IPS DF 6.9 (cell line): ENCODE measurements at regions not wholly inside any gene's neighbourhood (a gene's known extent, or its start where the extent isn't known, plus 50 kb on each side); places are given as distances from the start of the nearest gene placed in this dataset.
A peak's percentile ranks its signal among the peaks of the same experiment; 100 is the strongest.

Source experiments
- DNase-seq: peaks from one replicate; pipeline ENCODE4 v3.0.0-alpha.2; 2013; ENCODE audit warnings: low read depth, low spot score
- H3K27ac ChIP-seq: one replicate; pipeline ENCODE4 v1.5.1; 2013; ENCODE audit warnings: low read length, control low read depth
- H3K27me3 ChIP-seq: 2 replicates; pipeline ENCODE4 v1.6.1; 2013; ENCODE audit warnings: mild to moderate bottlenecking, low read length; ENCODE audit not compliant: control insufficient read depth, insufficient read depth
- H3K36me3 ChIP-seq: 2 replicates; pipeline ENCODE4 v1.6.1; 2013; ENCODE audit warnings: low read length; ENCODE audit not compliant: control insufficient read depth, insufficient read depth
- H3K4me1 ChIP-seq: 2 replicates; pipeline ENCODE4 v1.6.1; 2013; ENCODE audit warnings: low read length; ENCODE audit not compliant: control insufficient read depth, insufficient read depth
- H3K4me3 ChIP-seq: 2 replicates; pipeline ENCODE4 v1.5.1; 2013; ENCODE audit warnings: mild to moderate bottlenecking, low read length
- H3K9me3 ChIP-seq: 2 replicates; pipeline ENCODE4 v1.6.1; 2013; ENCODE audit warnings: low read length, inconsistent platforms; ENCODE audit not compliant: control insufficient read depth, insufficient read depth
- WGBS: extraction: QIAGEN DNeasy Blood & Tissue Kit; methylation state at CpG from one replicate; pipeline ENCODE4 v1.1.7; 2013; ENCODE audit warnings: mixed read lengths, missing lambda C conversion rate; ENCODE audit not compliant: insufficient read length, insufficient coverage; 5-methylcytosine and 5-hydroxymethylcytosine counted together

DNA sequence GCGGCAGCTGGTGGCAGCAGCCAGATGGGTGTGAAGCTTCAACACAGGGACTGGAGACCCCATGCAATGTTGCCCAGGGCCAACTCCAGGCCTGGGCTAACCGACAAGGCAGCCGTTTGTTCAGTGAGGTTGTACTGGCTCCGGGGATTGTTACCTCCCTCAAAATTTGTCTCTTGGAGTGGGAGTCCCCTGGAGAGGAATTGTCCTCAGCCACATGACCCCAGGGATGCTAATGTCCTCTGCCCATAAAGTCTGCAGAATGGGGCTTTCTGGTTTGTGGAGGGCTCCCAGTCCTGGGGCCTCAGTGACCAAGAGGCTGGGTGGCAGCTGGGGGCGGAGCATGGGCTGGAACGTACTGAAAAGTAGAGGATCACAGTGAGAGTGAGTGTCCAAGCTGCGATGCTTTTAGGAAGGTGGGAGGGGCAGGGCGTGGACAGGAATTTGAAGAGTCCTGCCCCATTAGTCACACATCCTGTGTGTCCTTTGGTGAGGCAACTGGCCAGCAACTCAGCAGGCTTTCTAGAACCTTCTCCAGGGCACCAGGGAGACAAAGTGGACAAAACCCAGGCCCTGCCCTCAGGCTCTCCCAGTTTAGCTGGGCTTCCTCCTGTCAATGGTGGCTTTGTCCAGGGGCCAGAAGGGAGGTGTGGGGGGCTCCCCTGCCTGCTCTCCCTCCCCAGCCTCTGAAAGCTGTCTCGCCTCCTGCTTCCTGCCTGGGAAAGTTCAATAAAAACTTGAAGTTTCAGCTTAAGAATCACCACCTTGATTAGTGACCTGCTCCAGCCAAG, 114.0 kb downstream of the NSG2 start:
- Histone ChIP-seq H3K27me3 (no peaks in the 10 kb centered on the region; the same call in 1 of the 2 replicates), H3K9me3 (no peaks in the 10 kb centered on the region), H3K4me3 (no peak overlapping the region), H3K27ac (no peak overlapping the region), H3K36me3 (no peaks in the 10 kb centered on the region), H3K4me1 (no peaks in the 10 kb centered on the region; the same call in 1 of the 2 replicates)
- DNase-seq, result no peak
- WGBS, result no CpG with 5 or more reads among the region's 9 CpGs

- WGBS, result no CpG with 5 or more reads among the region's 9 CpGs
- no peaks in the 10 kb centered on the region for H3K36me3 ChIP-seq
Observed at GRCh38 chr5:174165406-174165805, 119.9 kb downstream of the NSG2 start.

GRCh38 chr5:174166231-174167079, 120.9 kb downstream of the NSG2 start:
- WGBS, result no CpG with 5 or more reads among the region's 10 CpGs
- no peak for DNase-seq
- H3K27ac ChIP-seq, result no peak overlapping the region
- H3K4me3 ChIP-seq, result no peak overlapping the region
- no peaks in the 10 kb centered on the region for H3K36me3 ChIP-seq
- no peaks in the 10 kb centered on the region for H3K9me3 ChIP-seq
- H3K27me3 ChIP-seq, result no peaks in the 10 kb centered on the region
- H3K4me1 ChIP-seq, result no peaks in the 10 kb centered on the region

More at GRCh38 chr5:174165406-174165805, 119.9 kb downstream of the NSG2 start:
- DNase-seq, result no peak
- Histone ChIP-seq H3K27ac (no peak overlapping the region), H3K4me1 (no peaks in the 10 kb centered on the region), H3K4me3 (no peak overlapping the region), H3K27me3 (no peaks in the 10 kb centered on the region), H3K9me3 (no peaks in the 10 kb centered on the region)

DNA sequence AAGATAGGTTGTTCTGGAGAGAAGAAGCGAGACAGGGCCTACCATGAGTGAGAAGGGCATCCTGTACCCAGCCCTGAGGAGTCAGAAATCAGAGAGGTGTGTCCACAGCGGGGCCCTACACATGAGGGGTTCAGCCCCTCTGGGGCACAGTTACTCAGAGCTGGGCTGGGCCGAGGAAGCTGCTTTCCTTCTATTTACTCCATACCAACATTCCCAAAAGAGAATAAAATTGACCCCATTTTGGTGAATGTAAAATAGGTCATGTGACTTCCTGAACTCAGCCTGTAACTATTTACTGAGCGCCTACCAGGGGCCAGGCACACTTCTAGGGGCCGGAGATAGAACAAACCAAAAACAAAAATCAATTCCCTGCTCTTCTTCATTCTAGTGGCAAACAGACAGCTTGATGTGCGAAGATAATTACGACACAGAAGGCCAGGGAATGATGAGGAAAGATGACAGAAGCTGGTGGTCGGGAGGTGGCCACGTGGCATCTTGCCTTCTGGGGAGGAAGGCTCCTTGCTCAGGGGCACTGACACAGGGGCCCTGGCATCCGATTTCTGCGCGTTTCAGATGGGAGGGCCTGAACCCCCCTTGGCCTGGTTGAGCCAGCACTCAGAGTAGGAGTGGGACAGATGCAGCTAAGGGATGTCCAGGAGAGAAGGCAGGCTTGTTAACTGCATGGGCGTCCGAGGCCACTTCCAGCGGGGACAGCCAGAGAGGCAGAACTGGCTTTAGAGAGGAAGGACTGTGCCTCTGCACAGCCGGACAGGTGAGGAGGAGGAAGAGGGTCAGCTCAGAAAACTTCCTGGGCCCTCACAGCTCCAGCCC, 121.8 kb downstream of the NSG2 start:
- no peak overlapping the region for H3K4me3 ChIP-seq
- H3K4me1 ChIP-seq, result no peaks in the 10 kb centered on the region
- H3K9me3 ChIP-seq, result no peaks in the 10 kb centered on the region
- no peaks in the 10 kb centered on the region for H3K36me3 ChIP-seq
- H3K27me3 ChIP-seq, result no peaks in the 10 kb centered on the region
- no CpG with 5 or more reads among the region's 16 CpGs for WGBS
- no peak for DNase-seq
- H3K27ac ChIP-seq, result no peak overlapping the region

DNA sequence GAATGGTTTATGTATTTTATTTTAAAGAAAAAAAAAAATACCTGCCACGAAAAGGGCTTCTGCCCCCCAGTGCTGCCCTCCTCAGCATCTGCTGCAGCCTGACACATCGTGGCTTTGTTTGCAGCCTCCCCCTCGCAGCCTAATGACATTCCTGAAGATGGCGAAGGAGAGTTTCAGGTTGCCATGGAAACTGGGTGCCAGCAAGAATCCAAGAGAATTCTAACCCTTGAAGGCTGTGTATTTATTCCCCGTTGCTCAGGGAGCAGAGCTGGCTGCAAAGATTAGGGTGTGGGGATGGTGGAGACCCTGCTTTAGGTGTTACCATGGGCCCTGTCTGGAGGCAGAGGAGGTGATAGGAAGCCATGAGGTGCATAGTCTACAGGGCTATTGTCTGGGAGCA, 126.6 kb downstream of the NSG2 start:
- no peak overlapping the region for H3K27ac ChIP-seq
- WGBS, result no CpG with 5 or more reads among the region's 5 CpGs
- no peak overlapping the region for H3K4me3 ChIP-seq
- no peaks in the 10 kb centered on the region for H3K4me1 ChIP-seq
- no peaks in the 10 kb centered on the region for H3K27me3 ChIP-seq
- peak; percentile 25 for DNase-seq
- H3K9me3 ChIP-seq, result no peaks in the 10 kb centered on the region
- no peaks in the 10 kb centered on the region for H3K36me3 ChIP-seq

GRCh38 chr5:174172566-174172965, 127.1 kb downstream of the NSG2 start:
- Histone ChIP-seq H3K4me3 (no peak overlapping the region), H3K36me3 (no peaks in the 10 kb centered on the region), H3K27ac (no peak overlapping the region), H3K4me1 (no peaks in the 10 kb centered on the region), H3K9me3 (no peaks in the 10 kb centered on the region), H3K27me3 (no peaks in the 10 kb centered on the region)
- no CpG with 5 or more reads among the region's 4 CpGs for WGBS
- DNase-seq, result no peak

GRCh38 chr5:174173766-174174165, 128.3 kb downstream of the NSG2 start:
- WGBS, result no CpG with 5 or more reads among the region's 6 CpGs
- Histone ChIP-seq H3K9me3 (no peaks in the 10 kb centered on the region), H3K27me3 (no peaks in the 10 kb centered on the region), H3K36me3 (no peaks in the 10 kb centered on the region), H3K4me3 (no peak overlapping the region), H3K4me1 (no peaks in the 10 kb centered on the region), H3K27ac (no peak overlapping the region)
- DNase-seq, result no peak

- 100% methylated on average over 1 of the region's 12 CpGs for WGBS
- Histone ChIP-seq H3K36me3 (no peaks in the 10 kb centered on the region), H3K27ac (no peak overlapping the region), H3K4me1 (no peaks in the 10 kb centered on the region), H3K9me3 (no peaks in the 10 kb centered on the region), H3K27me3 (no peaks in the 10 kb centered on the region), H3K4me3 (no peak overlapping the region)
- no peak for DNase-seq
Observed at GRCh38 chr5:174175716-174176268, 130.3 kb downstream of the NSG2 start.

GRCh38 chr5:174176511-174176910, 131.0 kb downstream of the NSG2 start:
- no peak for DNase-seq
- no peaks in the 10 kb centered on the region for H3K9me3 ChIP-seq
- no peak overlapping the region for H3K4me3 ChIP-seq
- H3K36me3 ChIP-seq, result no peaks in the 10 kb centered on the region
- no peaks in the 10 kb centered on the region for H3K4me1 ChIP-seq
- no peaks in the 10 kb centered on the region for H3K27me3 ChIP-seq
- WGBS, result no CpG with 5 or more reads among the region's 5 CpGs
- H3K27ac ChIP-seq, result no peak overlapping the region

DNA sequence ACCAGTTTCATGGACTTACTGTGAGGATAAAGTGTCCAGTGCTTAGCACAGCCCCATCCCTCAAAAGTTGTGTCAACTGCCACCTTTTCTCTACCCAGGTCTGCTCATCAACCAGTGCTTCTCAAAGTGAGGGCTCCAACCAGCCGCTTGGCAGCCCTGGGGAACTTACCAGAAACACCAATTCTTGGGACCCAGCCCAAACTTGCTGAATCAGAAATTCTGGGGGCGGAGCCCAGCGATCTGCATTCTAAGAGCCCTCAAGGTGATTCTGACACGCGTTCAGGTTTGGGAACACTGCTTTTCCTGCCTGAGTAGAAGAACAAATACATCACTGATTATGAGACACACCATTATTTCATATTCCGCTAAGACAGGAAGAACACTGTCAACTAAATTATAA, 132.0 kb downstream of the NSG2 start:
- WGBS, result no CpG with 5 or more reads among the region's 6 CpGs
- H3K9me3 ChIP-seq, result no peaks in the 10 kb centered on the region

More for the DNA sequence above, 132.0 kb downstream of the NSG2 start:
- DNase-seq, result no peak
- no peaks in the 10 kb centered on the region for H3K36me3 ChIP-seq
- no peak overlapping the region for H3K27ac ChIP-seq
- H3K4me1 ChIP-seq, result no peaks in the 10 kb centered on the region
- no peak overlapping the region for H3K4me3 ChIP-seq
- H3K27me3 ChIP-seq, result no peaks in the 10 kb centered on the region
